ENCODE measurements at regions not wholly inside any gene's neighbourhood (a gene's known extent, or its start where the extent isn't known, plus 50 kb on each side); places are given as distances from the start of the nearest gene placed in this dataset.

DNA sequence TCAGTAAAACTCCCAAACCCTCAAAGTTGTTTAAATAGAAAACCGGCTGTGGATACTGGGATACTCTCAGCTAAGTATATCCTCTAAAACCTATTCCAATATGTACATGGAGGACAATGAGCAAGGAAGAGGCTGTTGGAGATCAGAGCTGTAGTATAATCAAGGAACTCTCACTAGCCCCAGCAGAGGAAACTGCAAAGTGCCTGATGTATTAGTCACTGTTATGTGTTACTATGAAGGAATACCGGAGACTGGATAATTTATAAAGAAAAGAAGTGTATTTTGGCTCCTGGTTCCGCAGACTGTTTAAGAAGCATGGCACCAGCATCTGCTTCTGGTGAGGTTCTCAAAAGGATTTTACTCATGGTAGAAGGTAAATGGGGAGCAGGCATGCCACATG lies 65.6 kb upstream of the RPL10L start:
- Histone ChIP-seq H3K27ac (ENCODE audit: insufficient read depth, low read length) (no peak overlapping the region), H2BK120ac (ENCODE audit: low read depth, low read length) (no peak overlapping the region)
- in situ Hi-C loops (cut with MboI; ENCODE audit: low sequenced_read_pairs) = no loop called here

More for the DNA sequence above, 65.6 kb upstream of the RPL10L start:
- no CpG with 5 or more reads among the region's 3 CpGs for WGBS, 2 experiments (ENCODE audit: extremely low coverage in 2 of 2, insufficient read length in 1 of 2)
- Histone ChIP-seq H3K23ac (ENCODE audit: low read depth, low read length) (no peak overlapping the region), H3K9ac (ENCODE audit: low read depth, low read length) (no peak overlapping the region), H3K56ac (ENCODE audit: extremely low read depth, insufficient read depth, low read length) (no peak overlapping the region), H3K18ac (ENCODE audit: low read depth, low read length) (no peak overlapping the region), H4K20me1 (ENCODE audit: insufficient read depth, low read length) (no peaks in the 10 kb centered on the region), H2BK20ac (ENCODE audit: low read depth, low read length) (no peak overlapping the region), H3K9me1 (ENCODE audit: insufficient read depth, low read length) (no peaks in the 10 kb centered on the region), H3K36me3 (ENCODE audit: control insufficient read depth, insufficient read depth, low read length) (no peaks in the 10 kb centered on the region), H2AK9ac (replicated peaks; ENCODE audit: low read depth, low read length, poor library complexity) (no peak overlapping the region), H3K4me1 (ENCODE audit: control insufficient read depth, insufficient read depth, low read length) (no peaks in the 10 kb centered on the region), H2AK5ac (ENCODE audit: low read depth, low read length) (no peak overlapping the region), H3K4ac (ENCODE audit: low read depth, low read length) (no peak overlapping the region), H2BK15ac (ENCODE audit: low read depth, low read length) (no peak overlapping the region), H3K4me3 (ENCODE audit: insufficient read depth, low read depth, low read length) (no peak overlapping the region), H3K14ac (replicated peaks; ENCODE audit: low read depth, low read length) (no peak overlapping the region), H3K4me2 (ENCODE audit: low read depth, low read length) (no peak overlapping the region), H4K8ac (ENCODE audit: low read depth in 2 of 2, low read length in 2 of 2) (no peak overlapping the region), H3K27me3 (ENCODE audit: control insufficient read depth, insufficient read depth, low read length) (no peaks in the 10 kb centered on the region), H4K91ac (ENCODE audit: insufficient read depth, low read depth, low read length) (no peak overlapping the region), H4K5ac (ENCODE audit: low read depth, low read length) (no peak overlapping the region), H2BK5ac (ENCODE audit: low read depth, low read length, poor library complexity, severe bottlenecking) (no peak overlapping the region), H3K79me1 (ENCODE audit: low read depth in 1 of 2, low read length in 2 of 2) (no peaks in the 10 kb centered on the region), H3K9me3 (ENCODE audit: control insufficient read depth, insufficient read depth, low read length) (peaks cover 3% of the 10 kb centered on the region; the same call in 1 of the 2 replicates), H2AFZ (replicated peaks; ENCODE audit: low read length, poor library complexity) (no peak overlapping the region)
- dilution Hi-C loops (cut with HindIII; ENCODE audit: low sequenced_read_pairs, unreplicated experiment) (no loop called here), intact Hi-C loops (cut with micrococcal nuclease) (no loop called here)
- ChIA-PET POLR2A (ENCODE audit: unreplicated experiment) (no interaction called here), CTCF (no interaction called here)
- TF ChIP-seq, protein P1, sequence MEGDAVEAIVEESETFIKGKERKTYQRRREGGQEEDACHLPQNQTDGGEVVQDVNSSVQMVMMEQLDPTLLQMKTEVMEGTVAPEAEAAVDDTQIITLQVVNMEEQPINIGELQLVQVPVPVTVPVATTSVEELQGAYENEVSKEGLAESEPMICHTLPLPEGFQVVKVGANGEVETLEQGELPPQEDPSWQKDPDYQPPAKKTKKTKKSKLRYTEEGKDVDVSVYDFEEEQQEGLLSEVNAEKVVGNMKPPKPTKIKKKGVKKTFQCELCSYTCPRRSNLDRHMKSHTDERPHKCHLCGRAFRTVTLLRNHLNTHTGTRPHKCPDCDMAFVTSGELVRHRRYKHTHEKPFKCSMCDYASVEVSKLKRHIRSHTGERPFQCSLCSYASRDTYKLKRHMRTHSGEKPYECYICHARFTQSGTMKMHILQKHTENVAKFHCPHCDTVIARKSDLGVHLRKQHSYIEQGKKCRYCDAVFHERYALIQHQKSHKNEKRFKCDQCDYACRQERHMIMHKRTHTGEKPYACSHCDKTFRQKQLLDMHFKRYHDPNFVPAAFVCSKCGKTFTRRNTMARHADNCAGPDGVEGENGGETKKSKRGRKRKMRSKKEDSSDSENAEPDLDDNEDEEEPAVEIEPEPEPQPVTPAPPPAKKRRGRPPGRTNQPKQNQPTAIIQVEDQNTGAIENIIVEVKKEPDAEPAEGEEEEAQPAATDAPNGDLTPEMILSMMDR (conservative IDR thresholded peaks at IDR 0.05; ENCODE audit: low read depth, low read length) = no peak
- TF ChIP-seq MXI1 (IDR thresholded peaks at IDR 0.05; ENCODE audit: borderline replicate concordance, low read depth, low read length) (no peak), POLR2A (IDR thresholded peaks at IDR 0.05; ENCODE audit: low read depth, low read length) (no peak), MAZ (IDR thresholded peaks at IDR 0.05; ENCODE audit: borderline replicate concordance, low read depth, low read length) (no peak), RAD21 (IDR thresholded peaks at IDR 0.05; ENCODE audit: low read length) (no peak), FOS (IDR thresholded peaks at IDR 0.05; ENCODE audit: low read depth, low read length) (no peak), CHD1 (IDR thresholded peaks at IDR 0.05; ENCODE audit: low read depth, low read length) (no peak), CEBPB (IDR thresholded peaks at IDR 0.05; ENCODE audit: low read depth, low read length) (no peak), RCOR1 (IDR thresholded peaks at IDR 0.05; ENCODE audit: insufficient replicate concordance, low read length) (no peak), NFE2L2 (IDR thresholded peaks at IDR 0.05; ENCODE audit: low read depth, low read length) (no peak), RFX5 (IDR thresholded peaks at IDR 0.05; ENCODE audit: low read depth, low read length) (no peak), MAFK (IDR thresholded peaks at IDR 0.05; ENCODE audit: low read depth, low read length) (no peak), BHLHE40 (IDR thresholded peaks at IDR 0.05; ENCODE audit: low read depth, low read length) (no peak), SMC3 (IDR thresholded peaks at IDR 0.05; ENCODE audit: low read depth, low read length) (no peak)
- TF ChIP-seq, protein P2, sequence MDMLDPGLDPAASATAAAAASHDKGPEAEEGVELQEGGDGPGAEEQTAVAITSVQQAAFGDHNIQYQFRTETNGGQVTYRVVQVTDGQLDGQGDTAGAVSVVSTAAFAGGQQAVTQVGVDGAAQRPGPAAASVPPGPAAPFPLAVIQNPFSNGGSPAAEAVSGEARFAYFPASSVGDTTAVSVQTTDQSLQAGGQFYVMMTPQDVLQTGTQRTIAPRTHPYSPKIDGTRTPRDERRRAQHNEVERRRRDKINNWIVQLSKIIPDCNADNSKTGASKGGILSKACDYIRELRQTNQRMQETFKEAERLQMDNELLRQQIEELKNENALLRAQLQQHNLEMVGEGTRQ (IDR thresholded peaks at IDR 0.05; ENCODE audit: low read depth, low read length) = no peak
- TF ChIP-seq, protein P3, sequence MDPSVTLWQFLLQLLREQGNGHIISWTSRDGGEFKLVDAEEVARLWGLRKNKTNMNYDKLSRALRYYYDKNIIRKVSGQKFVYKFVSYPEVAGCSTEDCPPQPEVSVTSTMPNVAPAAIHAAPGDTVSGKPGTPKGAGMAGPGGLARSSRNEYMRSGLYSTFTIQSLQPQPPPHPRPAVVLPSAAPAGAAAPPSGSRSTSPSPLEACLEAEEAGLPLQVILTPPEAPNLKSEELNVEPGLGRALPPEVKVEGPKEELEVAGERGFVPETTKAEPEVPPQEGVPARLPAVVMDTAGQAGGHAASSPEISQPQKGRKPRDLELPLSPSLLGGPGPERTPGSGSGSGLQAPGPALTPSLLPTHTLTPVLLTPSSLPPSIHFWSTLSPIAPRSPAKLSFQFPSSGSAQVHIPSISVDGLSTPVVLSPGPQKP (IDR thresholded peaks at IDR 0.05; ENCODE audit: borderline replicate concordance, low read depth, low read length) = no peak
- no TSS peak for BruUV-seq (replicated peaks)
- ATAC-seq (ENCODE audit: low read depth) = no peak
- no peak for DNase-seq
